Vagina (tissue), 2 donors: ENCODE measurements at regions not wholly inside any gene's neighbourhood (a gene's known extent, or its start where the extent isn't known, plus 50 kb on each side); places are given as distances from the start of the nearest gene placed in this dataset.

Experiments
- POLR2A ChIP-seq, 2 donors: fragments of 450-650 bp; IDR thresholded peaks; one replicate each; pipeline ENCODE4 v1.6.1; 2017; ENCODE audit warnings: antibody characterized with exemption in 2 of 2, mild to moderate bottlenecking in 2 of 2, moderate library complexity in 2 of 2
- POLR2AphosphoS5 ChIP-seq, 2 donors: sonication (generic); formaldehyde crosslinking; IDR thresholded peaks; one replicate each; pipeline ENCODE4 v1.9.0; 2017; ENCODE audit warnings: antibody characterized with exemption in 2 of 2, mild to moderate bottlenecking in 2 of 2, low read depth in 1 of 2; ENCODE audit not compliant: insufficient read depth in 1 of 2
- TF ChIP-seq, protein P1 (sequence below), 3 experiments: fragments of 450-650 bp in 2 of 3; fragments of 200-600 bp in 1 of 3; sonication (generic) in 1 of 3; IDR thresholded peaks; one replicate each; pipeline ENCODE4 v1.5.1; 2017 to 2019; ENCODE audit warnings: antibody characterized with exemption in 3 of 3, mild to moderate bottlenecking in 2 of 3, moderate library complexity in 2 of 3

DNA sequence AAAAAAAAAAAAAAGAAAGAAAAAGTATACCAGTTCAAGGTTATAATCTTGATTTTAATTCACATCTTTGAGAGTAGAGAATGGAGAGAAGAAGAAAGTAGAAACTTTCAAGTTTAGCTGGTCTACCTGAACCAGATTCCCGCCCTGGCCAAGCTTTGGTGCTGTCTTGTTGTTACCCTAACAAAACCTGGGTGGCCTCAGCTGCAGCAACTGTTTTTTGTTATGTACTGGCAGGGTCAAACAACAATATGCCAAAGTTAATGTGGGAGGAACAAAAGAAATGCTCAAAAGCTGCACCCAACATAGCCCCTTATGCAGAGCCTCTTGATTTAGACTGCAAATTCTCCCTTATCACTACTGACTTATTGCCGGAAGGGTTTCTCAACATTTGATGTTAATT lies 165.3 kb upstream of the TFPI start:
- TF ChIP-seq, protein P1, sequence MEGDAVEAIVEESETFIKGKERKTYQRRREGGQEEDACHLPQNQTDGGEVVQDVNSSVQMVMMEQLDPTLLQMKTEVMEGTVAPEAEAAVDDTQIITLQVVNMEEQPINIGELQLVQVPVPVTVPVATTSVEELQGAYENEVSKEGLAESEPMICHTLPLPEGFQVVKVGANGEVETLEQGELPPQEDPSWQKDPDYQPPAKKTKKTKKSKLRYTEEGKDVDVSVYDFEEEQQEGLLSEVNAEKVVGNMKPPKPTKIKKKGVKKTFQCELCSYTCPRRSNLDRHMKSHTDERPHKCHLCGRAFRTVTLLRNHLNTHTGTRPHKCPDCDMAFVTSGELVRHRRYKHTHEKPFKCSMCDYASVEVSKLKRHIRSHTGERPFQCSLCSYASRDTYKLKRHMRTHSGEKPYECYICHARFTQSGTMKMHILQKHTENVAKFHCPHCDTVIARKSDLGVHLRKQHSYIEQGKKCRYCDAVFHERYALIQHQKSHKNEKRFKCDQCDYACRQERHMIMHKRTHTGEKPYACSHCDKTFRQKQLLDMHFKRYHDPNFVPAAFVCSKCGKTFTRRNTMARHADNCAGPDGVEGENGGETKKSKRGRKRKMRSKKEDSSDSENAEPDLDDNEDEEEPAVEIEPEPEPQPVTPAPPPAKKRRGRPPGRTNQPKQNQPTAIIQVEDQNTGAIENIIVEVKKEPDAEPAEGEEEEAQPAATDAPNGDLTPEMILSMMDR (IDR thresholded peaks at IDR 0.05): no peak
- TF ChIP-seq POLR2AphosphoS5 (IDR thresholded peaks at IDR 0.05; ENCODE audit: insufficient read depth in 1 of 2, low read depth in 1 of 2): no peak
- TF ChIP-seq POLR2A (IDR thresholded peaks at IDR 0.05): no peak
